Smooth muscle cell (in vitro differentiated cells): ENCODE measurements at regions not wholly inside any gene's neighbourhood (a gene's known extent, or its start where the extent isn't known, plus 50 kb on each side); places are given as distances from the start of the nearest gene placed in this dataset.

Experiments
- DNase-seq: peaks from one replicate; lab custom pipeline; 2025; ENCODE audit not compliant: unreplicated experiment; lab: John Stamatoyannopoulos, UW
- H2AFZ ChIP-seq: fragments of 200-600 bp; sonication (generic); 2 replicates; pipeline ENCODE4 v1.6.0; 2016; ENCODE audit warnings: antibody characterized with exemption, low read depth, mild to moderate bottlenecking
- H3F3A ChIP-seq: fragments of 200-600 bp; sonication (generic); 2 replicates; pipeline ENCODE4 v1.6.0; 2017; ENCODE audit warnings: antibody characterized with exemption, low read depth
- H3K27ac ChIP-seq: fragments of 200-600 bp; sonication (generic); 2 replicates; pipeline ENCODE4 v1.5.1; 2016; ENCODE audit warnings: low read depth, mild to moderate bottlenecking
- H3K27me3 ChIP-seq: fragments of 200-600 bp; sonication (generic); 2 replicates; pipeline ENCODE4 v1.6.1; 2016; ENCODE audit warnings: low read depth, mild to moderate bottlenecking
- H3K36me3 ChIP-seq: fragments of 200-600 bp; sonication (generic); 2 replicates; pipeline ENCODE4 v1.5.1; 2016; ENCODE audit warnings: low read depth
- H3K4me1 ChIP-seq: fragments of 200-600 bp; sonication (generic); 2 replicates; pipeline ENCODE4 v1.5.1; 2016; ENCODE audit warnings: low read depth
- H3K4me2 ChIP-seq: fragments of 200-600 bp; sonication (generic); 2 replicates; pipeline ENCODE4 v1.6.0; 2016; ENCODE audit warnings: mild to moderate bottlenecking
- H3K4me3 ChIP-seq: fragments of 200-600 bp; sonication (generic); 2 replicates; pipeline ENCODE4 v1.5.1; 2016; ENCODE audit warnings: mild to moderate bottlenecking
- H3K79me2 ChIP-seq: fragments of 200-600 bp; sonication (generic); 2 replicates; pipeline ENCODE4 v1.6.0; 2016; ENCODE audit warnings: low read depth, mild to moderate bottlenecking
- H3K9ac ChIP-seq: fragments of 200-600 bp; sonication (generic); 2 replicates; pipeline ENCODE4 v1.6.0; 2016; ENCODE audit warnings: low read depth
- H3K9me3 ChIP-seq: fragments of 200-600 bp; sonication (generic); replicated peaks from 2 replicates; pipeline ENCODE4 v1.5.1; 2016; ENCODE audit warnings: low read depth
- H4K20me1 ChIP-seq: fragments of 200-600 bp; sonication (generic); 2 replicates; pipeline ENCODE4 v1.6.0; 2016; ENCODE audit warnings: low read depth
- WGBS: methylation state at CpG from one replicate; pipeline ENCODE4 v1.1.7; 2016; ENCODE audit warnings: low lambda C conversion rate; 5-methylcytosine and 5-hydroxymethylcytosine counted together
- TF ChIP-seq, protein P1 (sequence below): fragments of 200-600 bp; sonication (generic); IDR thresholded peaks from 2 replicates; pipeline ENCODE4 v1.5.1; 2017; ENCODE audit warnings: borderline replicate concordance, mild to moderate bottlenecking, antibody characterized with exemption; ENCODE audit not compliant: insufficient read depth, poor library complexity, severe bottlenecking

DNA sequence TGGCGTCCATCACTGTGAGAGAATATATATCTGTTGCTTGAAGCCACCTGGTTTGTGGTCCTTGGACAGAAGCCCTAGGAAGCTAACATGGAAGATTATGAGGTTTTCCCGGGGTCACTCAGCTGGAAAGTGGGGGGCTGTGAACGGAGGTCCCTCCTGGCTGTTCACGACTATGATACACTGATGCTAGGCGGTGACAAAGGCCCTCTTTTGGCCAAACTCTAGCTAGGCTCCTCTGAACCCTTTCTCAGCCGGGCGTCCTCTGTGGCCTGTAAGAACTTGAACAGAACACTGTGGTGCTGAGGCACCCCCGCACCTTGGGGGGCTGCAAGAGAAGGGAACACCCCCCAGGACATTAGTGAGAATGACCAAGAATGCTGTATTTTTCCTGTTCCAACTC lies 164.6 kb downstream of the TFCP2L1 start:
- Histone ChIP-seq H3K4me1 (no peaks in the 10 kb centered on the region), H3K27ac (no peak overlapping the region), H3K9me3 (no peaks in the 10 kb centered on the region), H3K4me2 (no peak overlapping the region), H3F3A (no peaks in the 10 kb centered on the region), H3K4me3 (no peak overlapping the region), H3K79me2 (no peaks in the 10 kb centered on the region), H3K27me3 (peaks cover 21% of the 10 kb centered on the region), H3K9ac (no peak overlapping the region), H3K36me3 (no peaks in the 10 kb centered on the region), H2AFZ (no peak overlapping the region), H4K20me1 (no peaks in the 10 kb centered on the region)
- no peak for DNase-seq
- TF ChIP-seq, protein P1, sequence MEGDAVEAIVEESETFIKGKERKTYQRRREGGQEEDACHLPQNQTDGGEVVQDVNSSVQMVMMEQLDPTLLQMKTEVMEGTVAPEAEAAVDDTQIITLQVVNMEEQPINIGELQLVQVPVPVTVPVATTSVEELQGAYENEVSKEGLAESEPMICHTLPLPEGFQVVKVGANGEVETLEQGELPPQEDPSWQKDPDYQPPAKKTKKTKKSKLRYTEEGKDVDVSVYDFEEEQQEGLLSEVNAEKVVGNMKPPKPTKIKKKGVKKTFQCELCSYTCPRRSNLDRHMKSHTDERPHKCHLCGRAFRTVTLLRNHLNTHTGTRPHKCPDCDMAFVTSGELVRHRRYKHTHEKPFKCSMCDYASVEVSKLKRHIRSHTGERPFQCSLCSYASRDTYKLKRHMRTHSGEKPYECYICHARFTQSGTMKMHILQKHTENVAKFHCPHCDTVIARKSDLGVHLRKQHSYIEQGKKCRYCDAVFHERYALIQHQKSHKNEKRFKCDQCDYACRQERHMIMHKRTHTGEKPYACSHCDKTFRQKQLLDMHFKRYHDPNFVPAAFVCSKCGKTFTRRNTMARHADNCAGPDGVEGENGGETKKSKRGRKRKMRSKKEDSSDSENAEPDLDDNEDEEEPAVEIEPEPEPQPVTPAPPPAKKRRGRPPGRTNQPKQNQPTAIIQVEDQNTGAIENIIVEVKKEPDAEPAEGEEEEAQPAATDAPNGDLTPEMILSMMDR, result no peak
- WGBS, result 89% methylated on average over 8 of the region's 8 CpGs

DNA sequence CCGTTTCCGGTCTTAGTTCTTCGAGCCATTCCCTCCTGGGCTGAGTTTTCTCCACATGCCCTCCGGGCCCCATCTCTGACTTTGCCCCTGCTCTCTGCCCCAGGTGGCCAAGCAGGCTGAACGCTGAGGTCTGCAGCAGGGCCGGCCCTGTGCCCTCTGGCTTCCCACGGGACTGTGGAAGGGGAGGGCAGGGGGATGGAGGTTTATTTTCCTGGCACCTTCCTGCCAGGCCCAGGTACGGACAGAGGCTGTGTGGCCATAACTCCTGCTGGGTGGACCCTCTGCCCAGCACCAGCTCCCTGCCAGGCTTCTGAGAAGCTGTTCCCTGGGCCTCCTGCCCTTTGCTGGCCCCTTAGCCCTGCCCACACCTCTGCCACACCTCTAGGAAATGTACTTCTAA lies 164.0 kb downstream of the TFCP2L1 start:
- H3K36me3 ChIP-seq, result no peaks in the 10 kb centered on the region
- H3K9me3 ChIP-seq, result no peaks in the 10 kb centered on the region
- no peak for DNase-seq
- TF ChIP-seq, protein P1, result no peak
- H3F3A ChIP-seq, result no peaks in the 10 kb centered on the region
- WGBS, result 87% methylated on average over 8 of the region's 8 CpGs
- peaks cover 21% of the 10 kb centered on the region for H3K27me3 ChIP-seq
- H2AFZ ChIP-seq, result no peak overlapping the region
- no peaks in the 10 kb centered on the region for H4K20me1 ChIP-seq
- no peak overlapping the region for H3K27ac ChIP-seq
- H3K79me2 ChIP-seq, result no peaks in the 10 kb centered on the region
- H3K9ac ChIP-seq, result no peak overlapping the region
- no peaks in the 10 kb centered on the region for H3K4me1 ChIP-seq
- H3K4me3 ChIP-seq, result no peak overlapping the region
- no peak overlapping the region for H3K4me2 ChIP-seq

DNA sequence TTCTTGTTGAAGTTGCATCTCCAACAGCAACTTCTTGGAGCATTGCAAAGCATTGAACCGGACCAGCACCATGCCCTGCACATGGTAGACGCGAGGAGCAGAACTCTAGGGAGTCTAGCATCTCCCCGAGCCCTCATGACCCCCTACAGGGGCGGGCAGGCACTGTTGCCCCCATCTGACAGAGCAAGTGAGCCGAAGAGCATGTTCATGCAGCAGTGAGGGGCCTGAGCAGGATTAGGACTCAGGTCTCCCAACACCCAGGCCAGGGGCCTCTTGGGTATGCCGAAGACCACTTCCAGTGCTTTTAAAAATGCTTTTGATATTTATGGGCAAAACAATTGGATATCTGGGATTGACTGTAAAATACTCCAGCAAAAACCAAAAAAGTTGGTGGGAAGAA lies 163.3 kb downstream of the TFCP2L1 start:
- no peak overlapping the region for H3K4me3 ChIP-seq
- WGBS, result 82% methylated on average over 7 of the region's 7 CpGs

DNA sequence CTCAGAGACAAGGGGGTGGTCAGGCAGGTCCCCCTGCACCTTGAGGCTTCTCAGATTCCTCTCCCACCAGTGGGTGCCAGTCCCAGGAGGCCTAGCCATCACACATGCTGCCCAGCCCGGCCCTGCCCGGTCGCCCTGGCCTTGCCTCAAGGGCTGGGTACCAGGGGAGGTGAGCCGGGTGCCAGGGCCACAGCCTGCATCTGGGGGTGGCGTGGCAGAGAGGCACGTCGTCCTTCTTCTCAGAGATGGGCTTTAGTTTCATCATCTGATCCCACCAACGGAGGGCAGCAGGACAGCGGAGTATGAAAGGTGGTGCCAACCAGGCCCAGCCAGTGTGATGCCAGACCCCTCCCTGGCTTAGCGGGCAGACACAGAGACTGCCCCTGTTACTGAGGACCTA lies 161.7 kb downstream of the TFCP2L1 start:
- TF ChIP-seq, protein P1, result no peak
- Histone ChIP-seq H3K9ac (no peak overlapping the region), H3K27me3 (peaks cover 31% of the 10 kb centered on the region), H3K4me2 (no peak overlapping the region), H3F3A (no peaks in the 10 kb centered on the region), H2AFZ (no peak overlapping the region), H3K4me3 (no peak overlapping the region), H3K9me3 (no peaks in the 10 kb centered on the region), H3K79me2 (no peaks in the 10 kb centered on the region), H4K20me1 (no peaks in the 10 kb centered on the region), H3K36me3 (no peaks in the 10 kb centered on the region), H3K27ac (no peak overlapping the region), H3K4me1 (no peaks in the 10 kb centered on the region)
- WGBS, result 83% methylated on average over 10 of the region's 10 CpGs
- DNase-seq, result no peak

More for the DNA sequence above, 163.3 kb downstream of the TFCP2L1 start:
- H3K36me3 ChIP-seq, result no peaks in the 10 kb centered on the region
- no peak overlapping the region for H2AFZ ChIP-seq
- H4K20me1 ChIP-seq, result no peaks in the 10 kb centered on the region
- DNase-seq, result no peak
- no peak overlapping the region for H3K9ac ChIP-seq
- H3K27me3 ChIP-seq, result peaks cover 23% of the 10 kb centered on the region
- TF ChIP-seq, protein P1, result no peak
- H3F3A ChIP-seq, result no peaks in the 10 kb centered on the region
- H3K79me2 ChIP-seq, result no peaks in the 10 kb centered on the region
- H3K4me1 ChIP-seq, result no peaks in the 10 kb centered on the region
- H3K4me2 ChIP-seq, result no peak overlapping the region
- H3K27ac ChIP-seq, result no peak overlapping the region
- H3K9me3 ChIP-seq, result no peaks in the 10 kb centered on the region
